ENCODE measurements at regions not wholly inside any gene's neighbourhood (a gene's known extent, or its start where the extent isn't known, plus 50 kb on each side); places are given as distances from the start of the nearest gene placed in this dataset.

- no peak overlapping the region for H3K27ac ChIP-seq
- TF ChIP-seq POLR2A (IDR thresholded peaks at IDR 0.05) (no peak), CTCF (IDR thresholded peaks at IDR 0.05) (no peak), POLR2AphosphoS5 (IDR thresholded peaks at IDR 0.05) (no peak), EP300 (IDR thresholded peaks at IDR 0.05) (no peak)
- no peak for DNase-seq
- no peaks in the 10 kb centered on the region for H3K9me3 ChIP-seq
- no peaks in the 10 kb centered on the region for H3K27me3 ChIP-seq
- H3K36me3 ChIP-seq = no peaks in the 10 kb centered on the region
- no peak overlapping the region for H3K4me3 ChIP-seq
- intact Hi-C loops (cut with DNase I) = no loop called here
- no peaks in the 10 kb centered on the region for H3K4me1 ChIP-seq
- 88 to 93% methylated on average over 2 of the region's 2 CpGs for WGBS, 2 donors
Measured at GRCh38 chr1:208405014-208405413, 160.8 kb upstream of the PLXNA2 start.

- H3K27ac ChIP-seq = no peak overlapping the region
- DNase-seq = no peak
- 43 to 66% methylated on average over 3 of the region's 3 CpGs for WGBS, 2 donors
- H3K36me3 ChIP-seq = no peaks in the 10 kb centered on the region
- no peaks in the 10 kb centered on the region for H3K4me1 ChIP-seq
- no peaks in the 10 kb centered on the region for H3K9me3 ChIP-seq
- H3K27me3 ChIP-seq = no peaks in the 10 kb centered on the region
- intact Hi-C loops (cut with DNase I) = no loop called here
- TF ChIP-seq CTCF (IDR thresholded peaks at IDR 0.05) = no peak
- no peak for TF ChIP-seq POLR2A (IDR thresholded peaks at IDR 0.05)
- no peak for TF ChIP-seq EP300 (IDR thresholded peaks at IDR 0.05)
- no peak for TF ChIP-seq POLR2AphosphoS5 (IDR thresholded peaks at IDR 0.05)
- no peak overlapping the region for H3K4me3 ChIP-seq
Measured at GRCh38 chr1:208409176-208409575, 165.0 kb upstream of the PLXNA2 start.

GRCh38 chr1:208410409-208410808 lies 166.2 kb upstream of the PLXNA2 start:
- intact Hi-C loops (cut with DNase I) = no loop called here

GRCh38 chr1:208413006-208413405 lies 168.8 kb upstream of the PLXNA2 start:
- intact Hi-C loops (cut with DNase I) = no loop called here
- Histone ChIP-seq H3K4me3 (no peak overlapping the region), H3K27ac (no peak overlapping the region), H3K9me3 (no peaks in the 10 kb centered on the region), H3K4me1 (no peaks in the 10 kb centered on the region), H3K36me3 (no peaks in the 10 kb centered on the region), H3K27me3 (no peaks in the 10 kb centered on the region)
- TF ChIP-seq POLR2A (IDR thresholded peaks at IDR 0.05) (no peak), EP300 (IDR thresholded peaks at IDR 0.05) (no peak), CTCF (IDR thresholded peaks at IDR 0.05) (no peak), POLR2AphosphoS5 (IDR thresholded peaks at IDR 0.05) (no peak)
- no peak for DNase-seq
- WGBS, 2 donors = 51 to 67% methylated on average over 2 of the region's 2 CpGs

More at GRCh38 chr1:208410409-208410808, 166.2 kb upstream of the PLXNA2 start:
- TF ChIP-seq EP300 (IDR thresholded peaks at IDR 0.05) = no peak
- no peak for TF ChIP-seq CTCF (IDR thresholded peaks at IDR 0.05)
- TF ChIP-seq POLR2A (IDR thresholded peaks at IDR 0.05) = no peak
- TF ChIP-seq POLR2AphosphoS5 (IDR thresholded peaks at IDR 0.05) = no peak
- Histone ChIP-seq H3K27ac (no peak overlapping the region), H3K4me3 (no peak overlapping the region), H3K9me3 (no peaks in the 10 kb centered on the region), H3K27me3 (no peaks in the 10 kb centered on the region), H3K4me1 (no peaks in the 10 kb centered on the region), H3K36me3 (no peaks in the 10 kb centered on the region)
- no peak for DNase-seq
- WGBS, 2 donors = 89 to 91% methylated on average over 5 of the region's 5 CpGs

GRCh38 chr1:208418667-208419066 lies 174.5 kb upstream of the PLXNA2 start:
- intact Hi-C loops (cut with DNase I) = no loop called here
- no peak for DNase-seq
- 85 to 90% methylated on average over 1 of the region's 1 CpG for WGBS, 2 donors
- Histone ChIP-seq H3K9me3 (no peaks in the 10 kb centered on the region), H3K27ac (no peak overlapping the region), H3K4me1 (no peaks in the 10 kb centered on the region), H3K27me3 (no peaks in the 10 kb centered on the region), H3K36me3 (no peaks in the 10 kb centered on the region), H3K4me3 (no peak overlapping the region)
- TF ChIP-seq CTCF (IDR thresholded peaks at IDR 0.05) (no peak), POLR2AphosphoS5 (IDR thresholded peaks at IDR 0.05) (no peak), EP300 (IDR thresholded peaks at IDR 0.05) (no peak), POLR2A (IDR thresholded peaks at IDR 0.05) (no peak)

Data from sigmoid colon (tissue), 6 donors.